Gastroesophageal sphincter (tissue), 4 donors: ENCODE measurements at regions not wholly inside any gene's neighbourhood (a gene's known extent, or its start where the extent isn't known, plus 50 kb on each side); places are given as distances from the start of the nearest gene placed in this dataset.

Experiments
- ATAC-seq: fragments of 150-250 bp; one replicate; pipeline ENCODE4 v1.9.1; 2016; ENCODE audit warnings: mild to moderate bottlenecking, moderate library complexity
- H3K27ac ChIP-seq, 4 donors: fragments of 200-600 bp; sonication (generic) in 3 of 4; 1 replicate in 3 of 4; 2 replicates in 1 of 4; pipeline ENCODE4 v1.5.1; 2016 to 2019
- H3K27me3 ChIP-seq: fragments of 200-600 bp; sonication (generic); one replicate; pipeline ENCODE4 v1.5.1; 2019
- H3K36me3 ChIP-seq, 2 donors: fragments of 200-600 bp; sonication (generic); one replicate each; pipeline ENCODE4 v1.5.1; 2019; ENCODE audit warnings: control low read depth in 1 of 2
- H3K4me1 ChIP-seq, 3 donors: fragments of 200-600 bp; sonication (generic); 1 replicate in 2 of 3; 2 replicates in 1 of 3; pipeline ENCODE4 v1.5.1; 2016 to 2019; ENCODE audit warnings: control low read depth in 2 of 3
- H3K4me3 ChIP-seq, 2 donors: fragments of 200-600 bp; sonication (generic); one replicate each; pipeline ENCODE4 v1.5.1; 2019; ENCODE audit warnings: mild to moderate bottlenecking in 1 of 2, moderate library complexity in 1 of 2
- H3K9me3 ChIP-seq, 3 donors: fragments of 200-600 bp; sonication (generic); one replicate each; pipeline ENCODE4 v1.5.1; 2017 to 2019; ENCODE audit warnings: control low read depth in 2 of 3
- CTCF ChIP-seq, 4 experiments: fragments of 200-600 bp in 2 of 4; fragments of 450-650 bp in 2 of 4; sonication (generic) in 1 of 4; IDR thresholded peaks; one replicate each; pipeline ENCODE4 v1.5.1; 2017 to 2019; ENCODE audit warnings: antibody characterized with exemption in 4 of 4, mild to moderate bottlenecking in 2 of 4, moderate library complexity in 2 of 4
- EP300 ChIP-seq: sonication (generic); formaldehyde crosslinking; IDR thresholded peaks from one replicate; pipeline ENCODE4 v1.6.1; 2017; ENCODE audit warnings: antibody characterized with exemption, mild to moderate bottlenecking
- POLR2A ChIP-seq, 2 donors: fragments of 450-650 bp; IDR thresholded peaks; one replicate each; pipeline ENCODE4 v1.6.1; 2017; ENCODE audit warnings: antibody characterized with exemption in 2 of 2, mild to moderate bottlenecking in 2 of 2, moderate library complexity in 1 of 2
- POLR2AphosphoS5 ChIP-seq: sonication (generic); formaldehyde crosslinking; IDR thresholded peaks from one replicate; pipeline ENCODE4 v1.6.1; 2017; ENCODE audit warnings: antibody characterized with exemption
- WGBS, 2 donors: methylation state at CpG; one replicate each; pipeline ENCODE4 v1.1.5; 2018; ENCODE audit warnings: low coverage in 1 of 2; 5-methylcytosine and 5-hydroxymethylcytosine counted together

- ATAC-seq: no peak
- H3K27ac ChIP-seq: no peak overlapping the region
- 80% methylated on average over 1 of the region's 6 CpGs; no CpG with 5 or more reads in 1 of the 2 donors for WGBS, 2 donors
- TF ChIP-seq EP300: no peak
- no peak for TF ChIP-seq POLR2A (IDR thresholded peaks at IDR 0.05)
- TF ChIP-seq POLR2AphosphoS5: no peak
- TF ChIP-seq CTCF (IDR thresholded peaks at IDR 0.05): no peak
- no peaks in the 10 kb centered on the region for H3K4me1 ChIP-seq
- H3K36me3 ChIP-seq: no peaks in the 10 kb centered on the region
- H3K27me3 ChIP-seq: peaks cover 8% of the 10 kb centered on the region
- no peaks in the 10 kb centered on the region for H3K9me3 ChIP-seq
- H3K4me3 ChIP-seq: no peak overlapping the region
Measured at GRCh38 chr10:8137272-8137681, 82.8 kb downstream of the GATA3 start.

GRCh38 chr10:8137726-8138125 is 83.2 kb downstream of the GATA3 start:
- H3K9me3 ChIP-seq: no peaks in the 10 kb centered on the region
- ATAC-seq: no peak
- TF ChIP-seq POLR2A (IDR thresholded peaks at IDR 0.05): no peak
- H3K27ac ChIP-seq: no peak overlapping the region
- no peaks in the 10 kb centered on the region for H3K4me1 ChIP-seq
- peaks cover 11% of the 10 kb centered on the region for H3K27me3 ChIP-seq
- H3K4me3 ChIP-seq: no peak overlapping the region
- no peaks in the 10 kb centered on the region for H3K36me3 ChIP-seq
- 60 to 82% methylated on average over 1 to 6 of the region's 6 CpGs for WGBS, 2 donors

GRCh38 chr10:8138471-8138870 is 84.0 kb downstream of the GATA3 start:
- TF ChIP-seq POLR2A (IDR thresholded peaks at IDR 0.05) (no peak), CTCF (IDR thresholded peaks at IDR 0.05) (no peak), POLR2AphosphoS5 (no peak), EP300 (no peak)
- H3K4me1 ChIP-seq: no peaks in the 10 kb centered on the region
- WGBS, 2 donors: 75 to 83% methylated on average over 1 to 3 of the region's 3 CpGs
- H3K27ac ChIP-seq: no peak overlapping the region
- no peak for ATAC-seq
- H3K36me3 ChIP-seq: no peaks in the 10 kb centered on the region
- no peak overlapping the region for H3K4me3 ChIP-seq
- peaks cover 11% of the 10 kb centered on the region for H3K27me3 ChIP-seq
- no peaks in the 10 kb centered on the region for H3K9me3 ChIP-seq

- Histone ChIP-seq H3K27me3 (peaks cover 24% of the 10 kb centered on the region), H3K4me3 (no peak overlapping the region), H3K36me3 (no peaks in the 10 kb centered on the region), H3K4me1 (no peaks in the 10 kb centered on the region), H3K27ac (no peak overlapping the region), H3K9me3 (no peaks in the 10 kb centered on the region)
- ATAC-seq: no peak
- no peak for TF ChIP-seq POLR2A (IDR thresholded peaks at IDR 0.05)
- TF ChIP-seq POLR2AphosphoS5: no peak
- 68 to 88% methylated on average over 1 to 4 of the region's 4 CpGs for WGBS, 2 donors
Measured at GRCh38 chr10:8144496-8144895, 90.0 kb downstream of the GATA3 start.

GRCh38 chr10:8146650-8147049 is 92.2 kb downstream of the GATA3 start:
- TF ChIP-seq CTCF (IDR thresholded peaks at IDR 0.05): no peak
- TF ChIP-seq POLR2AphosphoS5: no peak
- TF ChIP-seq EP300: no peak
- TF ChIP-seq POLR2A (IDR thresholded peaks at IDR 0.05): no peak
- H3K4me1 ChIP-seq: no peaks in the 10 kb centered on the region
- H3K36me3 ChIP-seq: no peaks in the 10 kb centered on the region
- WGBS, 2 donors: 53 to 63% methylated on average over 9 of the region's 9 CpGs
- no peaks in the 10 kb centered on the region for H3K9me3 ChIP-seq
- H3K4me3 ChIP-seq: no peak overlapping the region
- no peak for ATAC-seq
- H3K27me3 ChIP-seq: peaks cover 26% of the 10 kb centered on the region
- no peak overlapping the region for H3K27ac ChIP-seq

GRCh38 chr10:8149991-8150390 is 95.5 kb downstream of the GATA3 start:
- no peak overlapping the region for H3K27ac ChIP-seq
- H3K4me3 ChIP-seq: no peak overlapping the region
- 86 to 90% methylated on average over 3 to 9 of the region's 12 CpGs for WGBS, 2 donors
- peaks cover 27% of the 10 kb centered on the region for H3K27me3 ChIP-seq
- TF ChIP-seq EP300 (no peak), CTCF (IDR thresholded peaks at IDR 0.05) (no peak), POLR2A (IDR thresholded peaks at IDR 0.05) (no peak), POLR2AphosphoS5 (no peak)
- H3K36me3 ChIP-seq: no peaks in the 10 kb centered on the region
- no peaks in the 10 kb centered on the region for H3K9me3 ChIP-seq
- no peaks in the 10 kb centered on the region for H3K4me1 ChIP-seq
- no peak for ATAC-seq
